AG04449 (cell line): ENCODE measurements at regions not wholly inside any gene's neighbourhood (a gene's known extent, or its start where the extent isn't known, plus 50 kb on each side); places are given as distances from the start of the nearest gene placed in this dataset.

Experiments used
- CTCF ChIA-PET: fragments of 350-600 bp; formaldehyde crosslinking; extraction: SDS; loops from one replicate; lab custom pipeline; 2021; ENCODE audit warnings: antibody characterized with exemption; lab: Yijun Ruan, JAX
- POLR2A ChIA-PET: fragments of 400-600, 350-600 bp; formaldehyde crosslinking; extraction: SDS; loops from one replicate; lab custom pipeline; 2020; ENCODE audit warnings: antibody characterized with exemption, inconsistent platforms; lab: Yijun Ruan, JAX
- DNase-seq: peaks from one replicate; pipeline ENCODE4 v3.0.0-alpha.2; 2010; ENCODE audit warnings: low read depth, low spot score
- H3K4me3 ChIP-seq: 2 replicates; pipeline ENCODE4 v1.5.1; 2011; ENCODE audit warnings: low read depth, mild to moderate bottlenecking, control low read depth, low read length
- CTCF ChIP-seq: IDR thresholded peaks from one replicate; pipeline ENCODE4 v1.5.1; 2011; ENCODE audit warnings: mild to moderate bottlenecking, moderate library complexity, low read length, control low read depth, inconsistent platforms; ENCODE audit not compliant: insufficient read depth; ENCODE audit errors: missing control alignments

- ChIA-PET CTCF (no interaction called here), POLR2A (no interaction called here)
- no peak for TF ChIP-seq CTCF
- no peak for DNase-seq
- no peak overlapping the region for H3K4me3 ChIP-seq
These were observed 648.5 kb downstream of the IRS1 start for GRCh38 chr2:226151157-226151556.

- TF ChIP-seq CTCF = no peak
- DNase-seq = no peak
- no peak overlapping the region for H3K4me3 ChIP-seq
- CTCF ChIA-PET = no interaction called here
- POLR2A ChIA-PET = no interaction called here
These were observed 656.5 kb downstream of the IRS1 start for GRCh38 chr2:226143091-226143490.

GRCh38 chr2:226142463-226142862 lies 657.2 kb downstream of the IRS1 start:
- CTCF ChIA-PET = no interaction called here
- POLR2A ChIA-PET = no interaction called here
- no peak for TF ChIP-seq CTCF
- no peak overlapping the region for H3K4me3 ChIP-seq
- DNase-seq = no peak

GRCh38 chr2:226140594-226140993 lies 659.0 kb downstream of the IRS1 start:
- H3K4me3 ChIP-seq = no peak overlapping the region
- DNase-seq = no peak
- ChIA-PET CTCF (no interaction called here), POLR2A (no interaction called here)
- no peak for TF ChIP-seq CTCF

- H3K4me3 ChIP-seq = no peak overlapping the region
- ChIA-PET CTCF (interaction anchor here (1.4 kb wide), 1 partner anchor 250 kb away, joined by 3 read pairs; no protein-coding TSS in a partner anchor), POLR2A (interaction anchor here (1.2 kb wide), 1 partner anchor 45 kb away, joined by 3 read pairs; no protein-coding TSS in a partner anchor)
- TF ChIP-seq CTCF = no peak
- DNase-seq = no peak
These were observed 659.9 kb downstream of the IRS1 start for GRCh38 chr2:226139759-226140158.

GRCh38 chr2:226137201-226137811 lies 662.3 kb downstream of the IRS1 start:
- DNase-seq = no peak
- CTCF ChIA-PET = interaction anchor here (2.1 kb wide), 1 partner anchor 10 kb away, joined by 6 read pairs; no protein-coding TSS in a partner anchor
- no peak for TF ChIP-seq CTCF
- POLR2A ChIA-PET = interaction anchor here (0.7 kb wide), 1 partner anchor 20 kb away, joined by 3 read pairs; no protein-coding TSS in a partner anchor
- H3K4me3 ChIP-seq = no peak overlapping the region
